Aorta (tissue), 5 donors: ENCODE measurements at regions not wholly inside any gene's neighbourhood (a gene's known extent, or its start where the extent isn't known, plus 50 kb on each side); places are given as distances from the start of the nearest gene placed in this dataset.

Source experiments
- ATAC-seq: fragments of 200-7000 bp; cut with Tn5 transposase; one replicate; pipeline ENCODE4 v1.9.1; 2022; ENCODE audit warnings: moderate library complexity; ENCODE audit not compliant: low FRiP score
- DNase-seq, 2 donors: peaks; one replicate each; pipeline ENCODE4 v3.0.0-alpha.2; 2020
- H3K27ac ChIP-seq, 2 donors: one replicate each; pipeline ENCODE4 v1.5.1; 2013; ENCODE audit warnings: low read length in 2 of 2, mild to moderate bottlenecking in 2 of 2, moderate library complexity in 2 of 2, control low read depth in 1 of 2, inconsistent platforms in 1 of 2, low read depth in 1 of 2
- H3K27me3 ChIP-seq, 2 donors: one replicate each; pipeline ENCODE4 v1.6.1; 2013; ENCODE audit warnings: control low read depth in 1 of 2, low read length in 1 of 2, mild to moderate bottlenecking in 1 of 2, moderate library complexity in 1 of 2; ENCODE audit not compliant: insufficient read depth in 2 of 2, control insufficient read depth in 1 of 2
- H3K36me3 ChIP-seq, 2 donors: one replicate each; pipeline ENCODE4 v1.6.1; 2013; ENCODE audit warnings: control low read depth in 1 of 2, low read length in 1 of 2, mild to moderate bottlenecking in 1 of 2; ENCODE audit not compliant: insufficient read depth in 2 of 2, control insufficient read depth in 1 of 2
- H3K4me1 ChIP-seq, 2 donors: one replicate each; pipeline ENCODE4 v1.6.1; 2013; ENCODE audit warnings: low read length in 2 of 2, control low read depth in 1 of 2, mild to moderate bottlenecking in 1 of 2, moderate library complexity in 1 of 2; ENCODE audit not compliant: insufficient read depth in 2 of 2, control insufficient read depth in 1 of 2
- H3K4me3 ChIP-seq, 2 donors: one replicate each; pipeline ENCODE4 v1.5.1; 2013; ENCODE audit warnings: low read length in 2 of 2, control low read depth in 1 of 2, mild to moderate bottlenecking in 1 of 2
- H3K9me3 ChIP-seq: one replicate; pipeline ENCODE4 v1.6.1; 2013; ENCODE audit warnings: mild to moderate bottlenecking, low read length; ENCODE audit not compliant: control insufficient read depth
- WGBS, 2 donors: extraction: QIAGEN DNeasy Blood & Tissue Kit; methylation state at CpG; one replicate each; pipeline ENCODE4 v1.1.7; 2013; 5-methylcytosine and 5-hydroxymethylcytosine counted together
- intact Hi-C, 2 donors: fragments of 100-400 bp; cut with DNase I; formaldehyde crosslinking; loops; one replicate each; pipeline versions ENCODE4 v1.14.2 to v1.15.0; 2022
- donor health status: healthy with polysubstance abuse.
- donor health status: Bipolar disorder and iron deficiency.
- donor health status: DM: no; HTN: no; CAD: no.
- donor health status: DM: no; HTN: no; CAD: no.
- donor health status: DM: yes; HTN: yes; CAD: no.

DNA sequence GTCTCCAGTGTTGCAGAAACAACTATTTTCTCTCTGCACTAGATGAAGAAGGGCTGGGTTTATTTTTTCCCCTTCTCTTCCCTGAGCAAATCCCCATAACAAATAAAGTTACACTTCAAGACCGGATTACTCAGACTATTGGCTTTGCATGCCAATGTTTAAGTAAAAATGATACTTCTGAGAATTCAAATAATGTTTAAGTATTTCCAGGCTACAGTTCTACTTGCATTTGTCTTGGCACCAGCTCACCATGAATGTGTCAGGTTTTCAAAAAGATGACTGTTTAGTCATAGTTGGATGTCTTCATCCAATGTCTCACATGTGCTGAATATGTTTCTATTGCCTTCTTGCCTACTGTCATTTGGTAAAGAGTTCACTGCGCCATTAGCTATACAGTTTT, 912.6 kb downstream of the GATA3 start:
- no peak overlapping the region for H3K4me3 ChIP-seq
- H3K36me3 ChIP-seq: no peaks in the 10 kb centered on the region
- H3K9me3 ChIP-seq: no peaks in the 10 kb centered on the region
- DNase-seq (no peak), ATAC-seq (no peak)
- H3K4me1 ChIP-seq: no peaks in the 10 kb centered on the region
- no peaks in the 10 kb centered on the region for H3K27me3 ChIP-seq
- intact Hi-C loops: no loop called here
- 63 to 67% methylated on average over 2 of the region's 2 CpGs for WGBS, 2 donors
- no peak overlapping the region for H3K27ac ChIP-seq

DNA sequence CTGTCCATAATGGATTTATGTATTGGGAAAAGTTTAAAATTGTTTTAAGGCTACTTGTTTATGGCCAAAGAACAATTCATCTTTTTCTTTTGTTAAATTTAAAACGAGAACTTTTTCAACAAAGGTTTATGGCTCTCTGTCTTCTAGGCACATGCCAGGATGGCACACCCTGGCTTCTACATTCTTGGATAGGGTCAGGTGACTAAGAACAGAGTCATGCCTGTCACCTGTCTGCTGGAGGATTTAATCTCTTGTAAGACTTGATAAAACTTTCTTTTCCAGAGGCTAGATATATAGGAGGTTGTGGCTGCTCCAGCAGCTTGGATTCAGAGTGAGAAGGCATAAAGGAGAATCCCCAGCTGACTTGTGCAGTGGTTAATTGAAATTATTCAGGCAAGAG, 915.4 kb downstream of the GATA3 start:
- ATAC-seq (no peak), DNase-seq (no peak)
- H3K27me3 ChIP-seq: no peaks in the 10 kb centered on the region
- no peaks in the 10 kb centered on the region for H3K36me3 ChIP-seq
- H3K9me3 ChIP-seq: no peaks in the 10 kb centered on the region
- H3K4me1 ChIP-seq: no peaks in the 10 kb centered on the region
- no peak overlapping the region for H3K27ac ChIP-seq
- H3K4me3 ChIP-seq: no peak overlapping the region
- intact Hi-C loops: no loop called here
- WGBS, 2 donors: 82 to 85% methylated on average over 1 of the region's 1 CpG

DNA sequence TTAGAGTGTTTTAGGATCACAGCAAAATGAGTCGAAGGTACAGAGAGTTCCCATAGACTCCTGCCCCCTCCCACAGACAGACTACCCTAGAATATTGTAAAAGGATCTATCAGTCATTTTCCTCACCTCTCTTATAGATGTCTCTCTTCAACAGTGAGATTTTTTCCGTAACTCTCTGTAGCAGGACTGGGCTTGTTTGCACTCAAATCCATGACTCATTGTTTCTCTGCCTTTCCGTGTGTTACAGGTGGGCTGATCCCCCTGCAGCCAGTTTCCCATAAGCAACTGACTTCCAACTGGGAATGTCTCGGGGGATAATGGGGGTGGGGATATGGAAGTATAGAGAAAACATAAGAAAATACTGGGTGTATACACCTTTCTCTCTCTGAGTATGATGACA, 921.0 kb downstream of the GATA3 start:
- no peak overlapping the region for H3K27ac ChIP-seq
- intact Hi-C loops: no loop called here
- no peaks in the 10 kb centered on the region for H3K4me1 ChIP-seq
- H3K9me3 ChIP-seq: no peaks in the 10 kb centered on the region
- WGBS, 2 donors: 68 to 72% methylated on average over 4 of the region's 4 CpGs
- DNase-seq: no peak
- no peak for ATAC-seq
- H3K27me3 ChIP-seq: no peaks in the 10 kb centered on the region
- no peaks in the 10 kb centered on the region for H3K36me3 ChIP-seq
- no peak overlapping the region for H3K4me3 ChIP-seq

DNA sequence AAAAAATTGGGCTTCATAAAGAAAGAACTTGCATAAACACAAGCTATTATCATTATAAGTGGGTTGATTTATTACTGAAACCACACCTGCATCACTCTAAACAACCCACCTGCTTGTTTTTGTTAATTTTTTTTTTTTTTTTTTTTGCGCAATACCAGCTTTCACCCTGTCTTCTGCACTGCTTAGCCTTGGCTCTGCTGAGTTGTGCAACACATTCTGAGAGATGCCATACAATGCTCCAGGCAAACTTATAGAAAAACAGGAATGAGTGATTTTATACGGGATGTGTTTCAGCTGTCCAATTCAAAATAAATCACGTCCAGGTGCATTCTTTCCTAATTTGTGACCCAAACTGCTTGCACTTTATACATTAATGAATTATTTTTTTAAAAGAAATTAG, 923.6 kb downstream of the GATA3 start:
- no peak for ATAC-seq

DNA sequence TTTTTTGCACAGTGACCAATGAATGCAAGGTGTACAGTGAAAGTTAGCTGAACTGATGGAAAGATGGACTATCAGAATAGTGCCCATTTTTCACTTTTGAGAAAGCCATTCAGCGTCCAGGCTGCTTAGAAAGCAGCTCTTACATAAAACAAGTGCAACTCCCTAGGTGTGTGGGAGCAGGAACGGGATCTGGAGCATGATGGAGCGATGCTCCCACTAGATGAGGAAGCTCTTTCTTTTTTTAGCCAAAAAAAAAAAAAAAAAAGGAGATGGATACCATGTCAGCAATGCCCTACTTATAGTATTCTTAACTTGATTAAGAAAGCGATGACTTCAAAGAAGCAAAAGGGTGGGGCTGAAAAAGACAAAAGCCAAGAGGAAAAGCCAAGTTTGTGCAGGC, 925.5 kb downstream of the GATA3 start:
- WGBS, 2 donors: 43 to 79% methylated on average over 4 of the region's 4 CpGs
- H3K27me3 ChIP-seq: no peaks in the 10 kb centered on the region
- ATAC-seq (no peak), DNase-seq (no peak)
- no peaks in the 10 kb centered on the region for H3K36me3 ChIP-seq
- no peak overlapping the region for H3K27ac ChIP-seq
- no peaks in the 10 kb centered on the region for H3K4me1 ChIP-seq
- no peak overlapping the region for H3K4me3 ChIP-seq
- intact Hi-C loops: no loop called here
- no peaks in the 10 kb centered on the region for H3K9me3 ChIP-seq

More for the DNA sequence above, 923.6 kb downstream of the GATA3 start:
- DNase-seq: no peak
- intact Hi-C loops: no loop called here
- no peak overlapping the region for H3K27ac ChIP-seq
- no peaks in the 10 kb centered on the region for H3K36me3 ChIP-seq
- no peaks in the 10 kb centered on the region for H3K27me3 ChIP-seq
- no peak overlapping the region for H3K4me3 ChIP-seq
- WGBS, 2 donors: 85 to 92% methylated on average over 3 of the region's 3 CpGs
- no peaks in the 10 kb centered on the region for H3K9me3 ChIP-seq
- no peaks in the 10 kb centered on the region for H3K4me1 ChIP-seq

DNA sequence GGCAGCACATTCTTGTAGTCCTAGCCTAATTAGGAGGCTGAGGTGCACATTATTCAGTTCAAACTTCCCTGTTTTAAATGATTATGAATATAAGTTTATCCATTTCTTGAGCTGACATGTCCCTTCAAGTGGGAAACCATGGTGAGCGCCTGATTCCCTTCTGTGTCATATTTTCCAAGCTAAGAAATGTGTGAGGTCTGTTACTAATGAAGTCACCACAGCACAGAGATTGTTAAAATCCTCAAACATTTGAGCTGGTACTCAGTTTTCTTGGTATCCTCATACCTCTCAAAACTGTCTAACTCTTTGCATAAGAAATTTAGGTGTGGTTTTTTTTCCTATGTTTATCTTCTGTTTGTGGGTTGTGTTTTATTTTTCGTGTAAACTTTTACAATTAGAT, 926.8 kb downstream of the GATA3 start:
- WGBS, 2 donors: 69 to 73% methylated on average over 2 of the region's 2 CpGs
- Histone ChIP-seq H3K36me3 (no peaks in the 10 kb centered on the region), H3K4me3 (no peak overlapping the region), H3K4me1 (no peaks in the 10 kb centered on the region), H3K27ac (no peak overlapping the region), H3K9me3 (no peaks in the 10 kb centered on the region), H3K27me3 (no peaks in the 10 kb centered on the region)
- intact Hi-C loops: no loop called here
- DNase-seq (no peak), ATAC-seq (no peak)

DNA sequence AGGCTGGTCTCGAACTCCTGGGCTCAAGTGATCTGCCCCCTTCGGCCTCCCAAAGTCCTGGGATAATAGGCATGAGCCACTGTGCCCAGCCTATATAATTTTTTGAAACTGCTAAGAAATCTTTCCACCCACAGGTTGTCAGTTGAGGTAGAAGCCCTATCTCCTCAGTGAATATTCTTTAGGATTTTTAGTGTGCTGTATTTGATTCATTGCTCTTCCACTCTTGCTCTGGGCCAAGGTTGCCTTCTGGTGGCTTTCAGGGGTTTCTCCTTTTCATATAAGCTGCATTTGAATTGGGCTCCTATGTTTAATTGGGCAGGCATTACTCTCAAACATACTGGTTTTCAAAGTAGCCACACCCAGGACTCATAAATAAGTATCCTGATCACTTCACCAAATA, 931.2 kb downstream of the GATA3 start:
- no peaks in the 10 kb centered on the region for H3K27me3 ChIP-seq
- 95 to 98% methylated on average over 2 of the region's 2 CpGs for whole genome bisulfite sequencing, 2 donors

DNA sequence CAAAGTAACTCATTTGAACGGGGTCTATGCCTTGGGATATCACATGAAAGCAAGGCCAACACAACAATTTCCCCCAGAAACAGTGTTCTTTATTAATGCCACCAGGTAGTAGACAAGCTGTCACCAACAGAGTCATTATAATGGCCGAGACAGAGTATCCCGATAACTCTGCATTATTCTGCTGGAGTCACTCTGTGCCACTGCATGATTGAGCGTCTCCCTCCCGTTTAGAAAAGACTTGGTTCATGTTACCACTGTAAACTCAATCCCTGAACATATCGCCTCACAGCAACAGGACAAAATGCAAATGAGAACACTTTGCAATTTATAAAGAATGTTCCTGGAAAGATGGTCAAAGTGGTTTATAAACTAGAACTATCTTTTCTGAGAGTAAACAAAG, 932.5 kb downstream of the GATA3 start:
- H3K27ac ChIP-seq: no peak overlapping the region
- no peak overlapping the region for H3K4me3 ChIP-seq
- H3K9me3 ChIP-seq: no peaks in the 10 kb centered on the region
- no peaks in the 10 kb centered on the region for H3K36me3 ChIP-seq
- ATAC-seq (no peak), DNase-seq (no peak)
- WGBS, 2 donors: 83 to 89% methylated on average over 6 of the region's 6 CpGs
- intact Hi-C loops: no loop called here
- H3K27me3 ChIP-seq: no peaks in the 10 kb centered on the region
- H3K4me1 ChIP-seq: no peaks in the 10 kb centered on the region

More for the DNA sequence above, 931.2 kb downstream of the GATA3 start:
- H3K4me3 ChIP-seq: no peak overlapping the region
- H3K9me3 ChIP-seq: no peaks in the 10 kb centered on the region
- no peaks in the 10 kb centered on the region for H3K36me3 ChIP-seq
- H3K27ac ChIP-seq: no peak overlapping the region
- no peaks in the 10 kb centered on the region for H3K4me1 ChIP-seq
- no peak for DNase-seq
- ATAC-seq: no peak
- intact Hi-C loops: no loop called here

DNA sequence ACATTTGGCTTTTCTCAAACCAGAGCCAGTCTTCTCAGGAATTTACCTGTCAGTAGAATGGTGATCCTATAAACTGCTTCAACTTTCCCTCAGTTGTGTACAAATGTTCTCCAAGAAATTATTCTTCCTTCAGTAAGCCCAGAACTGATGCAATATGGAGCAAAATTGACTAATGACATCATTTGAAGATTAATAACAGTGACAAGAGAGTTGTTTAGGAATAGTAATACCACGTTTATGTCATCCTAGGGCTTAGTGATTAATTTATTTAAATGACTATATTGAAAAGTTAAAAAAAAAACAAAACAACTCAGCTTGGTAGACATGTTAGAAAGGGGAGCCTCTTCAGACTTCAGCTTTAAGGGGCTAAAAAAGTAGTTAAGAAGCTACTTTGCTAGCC, 933.2 kb downstream of the GATA3 start:
- no peak for DNase-seq
- intact Hi-C loops: no loop called here
- H3K27me3 ChIP-seq: no peaks in the 10 kb centered on the region

More for the DNA sequence above, 933.2 kb downstream of the GATA3 start:
- Histone ChIP-seq H3K4me1 (no peaks in the 10 kb centered on the region), H3K27ac (no peak overlapping the region), H3K36me3 (no peaks in the 10 kb centered on the region), H3K9me3 (no peaks in the 10 kb centered on the region), H3K4me3 (no peak overlapping the region)
- ATAC-seq: no peak
- 0 to 18% methylated on average over 1 of the region's 1 CpG for WGBS, 2 donors
